ENCODE measurements at regions not wholly inside any gene's neighbourhood (a gene's known extent, or its start where the extent isn't known, plus 50 kb on each side); places are given as distances from the start of the nearest gene placed in this dataset.

- Histone ChIP-seq H3K4me3 (ENCODE audit: low read length) (no peak overlapping the region), H3K9ac (ENCODE audit: low read length) (no peak overlapping the region), H3K79me2 (replicated peaks; ENCODE audit: insufficient read depth, low read length) (no peaks in the 10 kb centered on the region), H2AFZ (ENCODE audit: low read depth, low read length) (no peak overlapping the region), H3K27me3 (ENCODE audit: insufficient read depth, low read depth, low read length) (no peaks in the 10 kb centered on the region), H3K9me2 (ENCODE audit: insufficient read depth, low read length) (no peaks in the 10 kb centered on the region), H3K9me3 (ENCODE audit: low read length) (no peaks in the 10 kb centered on the region), H3K36me3 (ENCODE audit: insufficient read depth, low read length) (no peaks in the 10 kb centered on the region), H3K4me2 (ENCODE audit: low read length) (no peak overlapping the region), H4K20me1 (ENCODE audit: insufficient read depth) (no peaks in the 10 kb centered on the region), H3F3A (ENCODE audit: insufficient read depth, low read length, poor library complexity, severe bottlenecking) (no peaks in the 10 kb centered on the region), H3K27ac (ENCODE audit: low read length) (no peak overlapping the region)
- no peak for TF ChIP-seq CTCF (IDR thresholded peaks at IDR 0.05; ENCODE audit: poor library complexity, severe bottlenecking)
- no peak for TF ChIP-seq REST (IDR thresholded peaks at IDR 0.05; ENCODE audit: borderline replicate concordance)
- TF ChIP-seq TAF1 (IDR thresholded peaks at IDR 0.05; ENCODE audit: low read depth), result no peak
- TF ChIP-seq EP300 (conservative IDR thresholded peaks at IDR 0.05; ENCODE audit: poor library complexity, severe bottlenecking), result no peak
Measured at GRCh38 chr14:89524990-89525667, 108.1 kb upstream of the FOXN3 start.

- no peaks in the 10 kb centered on the region for H3K27me3 ChIP-seq (ENCODE audit: insufficient read depth, low read depth, low read length)
- H3K9ac ChIP-seq (ENCODE audit: low read length), result no peak overlapping the region
- no peaks in the 10 kb centered on the region for H3K79me2 ChIP-seq (replicated peaks; ENCODE audit: insufficient read depth, low read length)
Measured at GRCh38 chr14:89524412-89524811, 107.4 kb upstream of the FOXN3 start.

More at GRCh38 chr14:89524412-89524811, 107.4 kb upstream of the FOXN3 start:
- H3F3A ChIP-seq (ENCODE audit: insufficient read depth, low read length, poor library complexity, severe bottlenecking), result no peaks in the 10 kb centered on the region
- H3K9me2 ChIP-seq (ENCODE audit: insufficient read depth, low read length), result no peaks in the 10 kb centered on the region
- no peak overlapping the region for H3K4me3 ChIP-seq (ENCODE audit: low read length)
- no peaks in the 10 kb centered on the region for H4K20me1 ChIP-seq (ENCODE audit: insufficient read depth)
- TF ChIP-seq POLR2AphosphoS5 (IDR thresholded peaks at IDR 0.05) (no peak), MXI1 (conservative IDR thresholded peaks at IDR 0.05; ENCODE audit: poor library complexity, severe bottlenecking) (no peak), TAF1 (IDR thresholded peaks at IDR 0.05; ENCODE audit: low read depth) (no peak), SMC3 (conservative IDR thresholded peaks at IDR 0.05; ENCODE audit: poor library complexity) (no peak), EP300 (conservative IDR thresholded peaks at IDR 0.05; ENCODE audit: poor library complexity, severe bottlenecking) (no peak), EZH2 (IDR thresholded peaks at IDR 0.05; ENCODE audit: borderline replicate concordance, insufficient read depth, low read length, poor library complexity, severe bottlenecking) (no peak), CTCF (IDR thresholded peaks at IDR 0.05; ENCODE audit: poor library complexity, severe bottlenecking) (no peak)
- no peaks in the 10 kb centered on the region for H3K36me3 ChIP-seq (ENCODE audit: insufficient read depth, low read length)
- no peak overlapping the region for H2AFZ ChIP-seq (ENCODE audit: low read depth, low read length)
- no peak overlapping the region for H3K4me2 ChIP-seq (ENCODE audit: low read length)
- H3K27ac ChIP-seq (ENCODE audit: low read length), result no peak overlapping the region
- no peaks in the 10 kb centered on the region for H3K9me3 ChIP-seq (ENCODE audit: low read length)

Data from neural cell (in vitro differentiated cells).